Progenitor cell of endocrine pancreas (in vitro differentiated cells): ENCODE measurements at regions not wholly inside any gene's neighbourhood (a gene's known extent, or its start where the extent isn't known, plus 50 kb on each side); places are given as distances from the start of the nearest gene placed in this dataset.

ENCODE experiments used
- DNase-seq: peaks from one replicate; pipeline ENCODE4 v3.0.0; 2021; ENCODE audit warnings: low spot score; ENCODE audit not compliant: unreplicated experiment
- H3K27ac Mint-ChIP-seq: 2 replicates; pipeline ENCODE4 v1.8.0; 2021; ENCODE audit warnings: mild to moderate bottlenecking, moderate library complexity, mixed read lengths
- H3K27me3 Mint-ChIP-seq: 2 replicates; pipeline ENCODE4 v1.8.0; 2021; ENCODE audit warnings: mixed read lengths
- H3K36me3 Mint-ChIP-seq: 2 replicates; pipeline ENCODE4 v1.8.0; 2022; ENCODE audit warnings: mixed read lengths; ENCODE audit not compliant: insufficient read depth
- H3K4me1 Mint-ChIP-seq: 2 replicates; pipeline ENCODE4 v1.8.0; 2021; ENCODE audit warnings: low read depth, mixed read lengths
- H3K4me3 Mint-ChIP-seq: 2 replicates; pipeline ENCODE4 v1.8.0; 2021; ENCODE audit warnings: low read depth, mild to moderate bottlenecking, moderate library complexity, mixed read lengths
- H3K9me3 Mint-ChIP-seq: 2 replicates; pipeline ENCODE4 v1.8.0; 2021; ENCODE audit warnings: low read depth, mixed read lengths
- CTCF ChIP-seq: fragments of 200-600 bp; sonication (generic); IDR thresholded peaks from one replicate; pipeline ENCODE4 v1.5.0; 2021; ENCODE audit warnings: antibody characterized with exemption, mild to moderate bottlenecking; ENCODE audit not compliant: unreplicated experiment

- no peak for TF ChIP-seq CTCF
- peaks cover 3% of the 10 kb centered on the region for H3K27me3 Mint-ChIP-seq
- no peaks in the 10 kb centered on the region for H3K36me3 Mint-ChIP-seq
- H3K4me1 Mint-ChIP-seq, result no peaks in the 10 kb centered on the region
- no peak overlapping the region for H3K27ac Mint-ChIP-seq
- no peak overlapping the region for H3K4me3 Mint-ChIP-seq
- no peak for DNase-seq
- H3K9me3 Mint-ChIP-seq, result peaks cover 23% of the 10 kb centered on the region
Measured at GRCh38 chr22:47965066-47965465, 1202.6 kb downstream of the TBC1D22A start.

- TF ChIP-seq CTCF, result no peak
- peaks cover 28% of the 10 kb centered on the region for H3K9me3 Mint-ChIP-seq
- no peaks in the 10 kb centered on the region for H3K36me3 Mint-ChIP-seq
- H3K27me3 Mint-ChIP-seq, result peaks cover 3% of the 10 kb centered on the region
- no peak for DNase-seq
- H3K4me1 Mint-ChIP-seq, result no peaks in the 10 kb centered on the region
- no peak overlapping the region for H3K4me3 Mint-ChIP-seq
- no peak overlapping the region for H3K27ac Mint-ChIP-seq
Measured at GRCh38 chr22:47963660-47964059, 1201.2 kb downstream of the TBC1D22A start.

GRCh38 chr22:47957649-47958048 is 1195.2 kb downstream of the TBC1D22A start:
- H3K4me1 Mint-ChIP-seq, result no peaks in the 10 kb centered on the region
- H3K9me3 Mint-ChIP-seq, result peaks cover 11% of the 10 kb centered on the region
- no peak overlapping the region for H3K4me3 Mint-ChIP-seq
- no peak for DNase-seq
- no peaks in the 10 kb centered on the region for H3K36me3 Mint-ChIP-seq
- no peak for TF ChIP-seq CTCF
- H3K27ac Mint-ChIP-seq, result no peak overlapping the region
- no peaks in the 10 kb centered on the region for H3K27me3 Mint-ChIP-seq

GRCh38 chr22:47954107-47954506 is 1191.7 kb downstream of the TBC1D22A start:
- H3K27me3 Mint-ChIP-seq, result no peaks in the 10 kb centered on the region
- no peak for DNase-seq
- no peaks in the 10 kb centered on the region for H3K4me1 Mint-ChIP-seq
- no peak overlapping the region for H3K4me3 Mint-ChIP-seq
- no peak for TF ChIP-seq CTCF
- no peak overlapping the region for H3K27ac Mint-ChIP-seq
- peaks cover 19% of the 10 kb centered on the region for H3K9me3 Mint-ChIP-seq
- no peaks in the 10 kb centered on the region for H3K36me3 Mint-ChIP-seq

GRCh38 chr22:47944941-47945340 is 1182.5 kb downstream of the TBC1D22A start:
- no peak for TF ChIP-seq CTCF
- Mint-ChIP-seq H3K27me3 (no peaks in the 10 kb centered on the region), H3K27ac (no peak overlapping the region), H3K4me1 (peaks cover 7% of the 10 kb centered on the region), H3K36me3 (no peaks in the 10 kb centered on the region), H3K4me3 (no peak overlapping the region), H3K9me3 (peaks cover 42% of the 10 kb centered on the region)
- DNase-seq, result no peak
